C4-2B (cell line): ENCODE measurements at regions not wholly inside any gene's neighbourhood (a gene's known extent, or its start where the extent isn't known, plus 50 kb on each side); places are given as distances from the start of the nearest gene placed in this dataset.

Experiments
- ZFX ChIP-seq: fragments of 450-650 bp; IDR thresholded peaks from 2 replicates; pipeline ENCODE4 v1.6.1; 2017
- TF ChIP-seq, protein P1 (sequence below): fragments of 450-650 bp; conservative IDR thresholded peaks from 2 replicates; pipeline ENCODE4 v1.5.1; 2017; ENCODE audit warnings: mild to moderate bottlenecking

DNA sequence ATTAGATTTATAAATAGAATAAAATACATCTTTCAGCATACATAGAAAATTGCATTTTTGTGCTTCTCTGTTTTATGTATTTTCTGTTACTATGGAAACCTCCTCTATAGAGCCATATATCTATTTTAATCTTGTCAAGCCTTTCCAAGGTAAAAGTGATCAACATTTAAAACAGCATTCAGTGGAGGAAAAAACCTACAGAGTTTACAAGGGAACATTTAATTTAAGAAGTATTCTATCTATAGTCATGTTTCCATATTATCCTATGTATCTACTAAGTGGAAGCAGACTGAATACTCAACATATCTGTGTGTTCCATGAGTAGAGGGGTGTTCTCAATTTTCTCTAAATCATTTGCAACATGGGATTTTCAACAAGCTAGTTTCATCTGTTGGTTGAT, 791.4 kb downstream of the CDH18 start:
- TF ChIP-seq, protein P1, sequence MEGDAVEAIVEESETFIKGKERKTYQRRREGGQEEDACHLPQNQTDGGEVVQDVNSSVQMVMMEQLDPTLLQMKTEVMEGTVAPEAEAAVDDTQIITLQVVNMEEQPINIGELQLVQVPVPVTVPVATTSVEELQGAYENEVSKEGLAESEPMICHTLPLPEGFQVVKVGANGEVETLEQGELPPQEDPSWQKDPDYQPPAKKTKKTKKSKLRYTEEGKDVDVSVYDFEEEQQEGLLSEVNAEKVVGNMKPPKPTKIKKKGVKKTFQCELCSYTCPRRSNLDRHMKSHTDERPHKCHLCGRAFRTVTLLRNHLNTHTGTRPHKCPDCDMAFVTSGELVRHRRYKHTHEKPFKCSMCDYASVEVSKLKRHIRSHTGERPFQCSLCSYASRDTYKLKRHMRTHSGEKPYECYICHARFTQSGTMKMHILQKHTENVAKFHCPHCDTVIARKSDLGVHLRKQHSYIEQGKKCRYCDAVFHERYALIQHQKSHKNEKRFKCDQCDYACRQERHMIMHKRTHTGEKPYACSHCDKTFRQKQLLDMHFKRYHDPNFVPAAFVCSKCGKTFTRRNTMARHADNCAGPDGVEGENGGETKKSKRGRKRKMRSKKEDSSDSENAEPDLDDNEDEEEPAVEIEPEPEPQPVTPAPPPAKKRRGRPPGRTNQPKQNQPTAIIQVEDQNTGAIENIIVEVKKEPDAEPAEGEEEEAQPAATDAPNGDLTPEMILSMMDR = no peak
- no peak for TF ChIP-seq ZFX
